IPS DF 6.9 (cell line): ENCODE measurements at regions not wholly inside any gene's neighbourhood (a gene's known extent, or its start where the extent isn't known, plus 50 kb on each side); places are given as distances from the start of the nearest gene placed in this dataset.
"Not testable (repeated sequence)": the region's sequence is repeated elsewhere in the genome, so short reads cannot be mapped to it uniquely, and the experiment has no call there.

ENCODE experiments used
- DNase-seq: peaks from one replicate; pipeline ENCODE4 v3.0.0-alpha.2; 2013; ENCODE audit warnings: low read depth, low spot score
- H3K27ac ChIP-seq: one replicate; pipeline ENCODE4 v1.5.1; 2013; ENCODE audit warnings: low read length, control low read depth
- H3K27me3 ChIP-seq: 2 replicates; pipeline ENCODE4 v1.6.1; 2013; ENCODE audit warnings: mild to moderate bottlenecking, low read length; ENCODE audit not compliant: control insufficient read depth, insufficient read depth
- H3K36me3 ChIP-seq: 2 replicates; pipeline ENCODE4 v1.6.1; 2013; ENCODE audit warnings: low read length; ENCODE audit not compliant: control insufficient read depth, insufficient read depth
- H3K4me1 ChIP-seq: 2 replicates; pipeline ENCODE4 v1.6.1; 2013; ENCODE audit warnings: low read length; ENCODE audit not compliant: control insufficient read depth, insufficient read depth
- H3K4me3 ChIP-seq: 2 replicates; pipeline ENCODE4 v1.5.1; 2013; ENCODE audit warnings: mild to moderate bottlenecking, low read length
- H3K9me3 ChIP-seq: 2 replicates; pipeline ENCODE4 v1.6.1; 2013; ENCODE audit warnings: low read length, inconsistent platforms; ENCODE audit not compliant: control insufficient read depth, insufficient read depth
- WGBS: extraction: QIAGEN DNeasy Blood & Tissue Kit; methylation state at CpG from one replicate; pipeline ENCODE4 v1.1.7; 2013; ENCODE audit warnings: mixed read lengths, missing lambda C conversion rate; ENCODE audit not compliant: insufficient read length, insufficient coverage; 5-methylcytosine and 5-hydroxymethylcytosine counted together

- no peak for DNase-seq
- Histone ChIP-seq H3K4me1 (no peaks in the 10 kb centered on the region), H3K36me3 (no peaks in the 10 kb centered on the region), H3K4me3 (no peak overlapping the region), H3K27me3 (no peaks in the 10 kb centered on the region), H3K27ac (no peak overlapping the region), H3K9me3 (no peaks in the 10 kb centered on the region)
- WGBS: no CpG with 5 or more reads among the region's 3 CpGs
Observed at GRCh38 chr7:9106747-9107146, 673.3 kb downstream of the NXPH1 start.

GRCh38 chr7:9120331-9120730, 686.9 kb downstream of the NXPH1 start:
- Histone ChIP-seq H3K9me3 (no peaks in the 10 kb centered on the region), H3K4me3 (no peak overlapping the region), H3K27me3 (no peaks in the 10 kb centered on the region)

GRCh38 chr7:9124320-9124719, 690.9 kb downstream of the NXPH1 start:
- DNase-seq: no peak
- Histone ChIP-seq H3K27me3 (no peaks in the 10 kb centered on the region), H3K4me3 (no peak overlapping the region), H3K27ac (no peak overlapping the region), H3K4me1 (no peaks in the 10 kb centered on the region), H3K36me3 (no peaks in the 10 kb centered on the region), H3K9me3 (no peaks in the 10 kb centered on the region)
- WGBS: no CpG with 5 or more reads among the region's 2 CpGs

More at GRCh38 chr7:9120331-9120730, 686.9 kb downstream of the NXPH1 start:
- no peak for DNase-seq
- Histone ChIP-seq H3K4me1 (no peaks in the 10 kb centered on the region), H3K36me3 (no peaks in the 10 kb centered on the region), H3K27ac (no peak overlapping the region)

GRCh38 chr7:9125246-9125645, 691.8 kb downstream of the NXPH1 start:
- Histone ChIP-seq H3K4me1 (no peaks in the 10 kb centered on the region), H3K27me3 (no peaks in the 10 kb centered on the region), H3K27ac (no peak overlapping the region), H3K36me3 (no peaks in the 10 kb centered on the region), H3K4me3 (no peak overlapping the region), H3K9me3 (no peaks in the 10 kb centered on the region)
- DNase-seq: no peak

GRCh38 chr7:9127901-9128300, 694.5 kb downstream of the NXPH1 start:
- no peak for DNase-seq
- H3K4me3 ChIP-seq: no peak overlapping the region
- no peaks in the 10 kb centered on the region for H3K9me3 ChIP-seq
- H3K4me1 ChIP-seq: no peaks in the 10 kb centered on the region
- no peaks in the 10 kb centered on the region for H3K27me3 ChIP-seq
- no peak overlapping the region for H3K27ac ChIP-seq
- no peaks in the 10 kb centered on the region for H3K36me3 ChIP-seq
- no CpG with 5 or more reads among the region's 5 CpGs for WGBS

- DNase-seq: no peak
- WGBS: no CpG with 5 or more reads among the region's 1 CpG
- Histone ChIP-seq H3K9me3 (no peaks in the 10 kb centered on the region), H3K27ac (no peak overlapping the region), H3K4me1 (no peaks in the 10 kb centered on the region), H3K36me3 (no peaks in the 10 kb centered on the region), H3K4me3 (no peak overlapping the region), H3K27me3 (no peaks in the 10 kb centered on the region)
Observed at GRCh38 chr7:9148687-9149086, 715.3 kb downstream of the NXPH1 start.

GRCh38 chr7:9149499-9150082, 716.2 kb downstream of the NXPH1 start:
- Histone ChIP-seq H3K4me1 (no peaks in the 10 kb centered on the region), H3K27ac (no peak overlapping the region), H3K9me3 (no peaks in the 10 kb centered on the region), H3K27me3 (no peaks in the 10 kb centered on the region), H3K4me3 (no peak overlapping the region), H3K36me3 (no peaks in the 10 kb centered on the region)
- WGBS: no CpG with 5 or more reads among the region's 4 CpGs
- no peak for DNase-seq

- H3K36me3 ChIP-seq, H3K27ac ChIP-seq: not testable (repeated sequence)
Observed at GRCh38 chr7:9163691-9164090, 730.3 kb downstream of the NXPH1 start.

GRCh38 chr7:9175871-9176270, 742.5 kb downstream of the NXPH1 start:
- no peaks in the 10 kb centered on the region for H3K4me1 ChIP-seq
- no peaks in the 10 kb centered on the region for H3K9me3 ChIP-seq
- H3K27me3 ChIP-seq: no peaks in the 10 kb centered on the region
- DNase-seq: no peak
- H3K27ac ChIP-seq: no peak overlapping the region
- no CpG with 5 or more reads among the region's 3 CpGs for WGBS
- no peak overlapping the region for H3K4me3 ChIP-seq
- H3K36me3 ChIP-seq: no peaks in the 10 kb centered on the region

More at GRCh38 chr7:9163691-9164090, 730.3 kb downstream of the NXPH1 start:
- H3K27me3 ChIP-seq, H3K9me3 ChIP-seq, H3K4me3 ChIP-seq, DNase-seq, H3K4me1 ChIP-seq: not testable (repeated sequence)

- Histone ChIP-seq H3K27me3 (no peaks in the 10 kb centered on the region), H3K4me3 (no peak overlapping the region), H3K9me3 (no peaks in the 10 kb centered on the region), H3K36me3 (no peaks in the 10 kb centered on the region), H3K4me1 (no peaks in the 10 kb centered on the region; the same call in 1 of the 2 replicates), H3K27ac (no peak overlapping the region)
- no CpG with 5 or more reads among the region's 1 CpG for WGBS
- DNase-seq: no peak
Observed at GRCh38 chr7:9181356-9181755, 747.9 kb downstream of the NXPH1 start.

GRCh38 chr7:9186730-9187129, 753.3 kb downstream of the NXPH1 start:
- no peak for DNase-seq
- H3K36me3 ChIP-seq: no peaks in the 10 kb centered on the region
- H3K4me3 ChIP-seq: no peak overlapping the region
- no peaks in the 10 kb centered on the region for H3K9me3 ChIP-seq
- H3K27me3 ChIP-seq: no peaks in the 10 kb centered on the region
- WGBS: 100% methylated on average over 1 of the region's 4 CpGs
- H3K4me1 ChIP-seq: no peaks in the 10 kb centered on the region; the same call in 1 of the 2 replicates
- H3K27ac ChIP-seq: no peak overlapping the region
